ENCODE measurements at regions not wholly inside any gene's neighbourhood (a gene's known extent, or its start where the extent isn't known, plus 50 kb on each side); places are given as distances from the start of the nearest gene placed in this dataset.
"Not testable (repeated sequence)": the region's sequence is repeated elsewhere in the genome, so short reads cannot be mapped to it uniquely, and the experiment has no call there.

GRCh38 chr1:188763541-188763940, 1714.1 kb downstream of the BRINP3 start:
- DNase-seq (ENCODE audit: low read depth), result no peak

GRCh38 chr1:188769181-188769580, 1708.5 kb downstream of the BRINP3 start:
- DNase-seq (ENCODE audit: low read depth), result no peak

- DNase-seq (ENCODE audit: low read depth), result no peak
These were observed 1707.7 kb downstream of the BRINP3 start for GRCh38 chr1:188769936-188770335.

GRCh38 chr1:188778578-188778977, 1699.1 kb downstream of the BRINP3 start:
- DNase-seq (ENCODE audit: low read depth), result no peak

- DNase-seq (ENCODE audit: low read depth), result no peak
These were observed 1695.3 kb downstream of the BRINP3 start for GRCh38 chr1:188782220-188782841.

GRCh38 chr1:188794969-188795368, 1682.7 kb downstream of the BRINP3 start:
- DNase-seq (ENCODE audit: low read depth), result no peak

GRCh38 chr1:188812153-188812552, 1665.5 kb downstream of the BRINP3 start:
- not testable (repeated sequence) for DNase-seq (ENCODE audit: low read depth)

GRCh38 chr1:188812836-188813573, 1664.7 kb downstream of the BRINP3 start:
- DNase-seq (ENCODE audit: low read depth), result not testable (repeated sequence)

- DNase-seq (ENCODE audit: low read depth), result no peak
These were observed 1659.8 kb downstream of the BRINP3 start for GRCh38 chr1:188817814-188818213.

GRCh38 chr1:188822248-188822647, 1655.4 kb downstream of the BRINP3 start:
- no peak for DNase-seq (ENCODE audit: low read depth)

- no peak for DNase-seq (ENCODE audit: low read depth)
These were observed 1652.2 kb downstream of the BRINP3 start for GRCh38 chr1:188825471-188825870.

- DNase-seq (ENCODE audit: low read depth), result no peak
These were observed 1650.9 kb downstream of the BRINP3 start for GRCh38 chr1:188826800-188827199.

GRCh38 chr1:188827400-188827799, 1650.3 kb downstream of the BRINP3 start:
- no peak for DNase-seq (ENCODE audit: low read depth)

- DNase-seq (ENCODE audit: low read depth), result not testable (repeated sequence)
These were observed 1636.5 kb downstream of the BRINP3 start for GRCh38 chr1:188841111-188841696.

- no peak for DNase-seq (ENCODE audit: low read depth)
These were observed 1631.2 kb downstream of the BRINP3 start for GRCh38 chr1:188846468-188846867.

- DNase-seq (ENCODE audit: low read depth), result no peak
These were observed 1620.1 kb downstream of the BRINP3 start for GRCh38 chr1:188857526-188858087.

GRCh38 chr1:188867614-188868013, 1610.0 kb downstream of the BRINP3 start:
- no peak for DNase-seq (ENCODE audit: low read depth)

- no peak for DNase-seq (ENCODE audit: low read depth)
These were observed 1606.5 kb downstream of the BRINP3 start for GRCh38 chr1:188871164-188871563.

- DNase-seq (ENCODE audit: low read depth), result no peak
These were observed 1605.3 kb downstream of the BRINP3 start for GRCh38 chr1:188872376-188872775.

GRCh38 chr1:188877668-188878067, 1600.0 kb downstream of the BRINP3 start:
- DNase-seq (ENCODE audit: low read depth), result no peak

GRCh38 chr1:188888386-188888785, 1589.3 kb downstream of the BRINP3 start:
- DNase-seq (ENCODE audit: low read depth), result no peak

- DNase-seq (ENCODE audit: low read depth), result no peak
These were observed 1588.5 kb downstream of the BRINP3 start for GRCh38 chr1:188889166-188889565.

- no peak for DNase-seq (ENCODE audit: low read depth)
These were observed 1585.7 kb downstream of the BRINP3 start for GRCh38 chr1:188891958-188892357.
